Natural killer cell treated with Interleukin-12 subunit alpha and Interleukin-12 subunit beta and Interleukin-15 and Interleukin-18, amount 100 ng/mL, for 72 hours (primary cell): ENCODE measurements at regions not wholly inside any gene's neighbourhood (a gene's known extent, or its start where the extent isn't known, plus 50 kb on each side); places are given as distances from the start of the nearest gene placed in this dataset.
"Not testable (repeated sequence)": the region's sequence is repeated elsewhere in the genome, so short reads cannot be mapped to it uniquely, and the experiment has no call there.

Source experiments
- ATAC-seq, 2 donors: fragments of 150-1000 bp; cut with Tn5 transposase in 1 of 2; sonication (Bioruptor Pico), chemical (Tn5 transposase) in 1 of 2; 2 replicates each; pipeline ENCODE4 v1.10.0; 2021
- DNase-seq: peaks from one replicate; pipeline ENCODE4 v3.0.0; 2022; ENCODE audit warnings: low spot score
- H3K27ac Mint-ChIP-seq, 2 donors: 1 replicate in 1 of 2; 2 replicates in 1 of 2; pipeline ENCODE4 v1.8.0; 2022; ENCODE audit warnings: mixed read lengths in 2 of 2, mild to moderate bottlenecking in 1 of 2, moderate library complexity in 1 of 2
- H3K27me3 Mint-ChIP-seq, 2 donors: 1 replicate in 1 of 2; 2 replicates in 1 of 2; pipeline ENCODE4 v1.8.0; 2022; ENCODE audit warnings: mixed read lengths in 2 of 2
- H3K36me3 Mint-ChIP-seq: one replicate; pipeline ENCODE4 v1.8.0; 2022; ENCODE audit warnings: mixed read lengths
- H3K4me1 Mint-ChIP-seq, 2 donors: 1 replicate in 1 of 2; 2 replicates in 1 of 2; pipeline ENCODE4 v1.8.0; 2022; ENCODE audit warnings: low read depth in 2 of 2, mixed read lengths in 2 of 2, mild to moderate bottlenecking in 1 of 2
- H3K4me3 Mint-ChIP-seq: one replicate; pipeline ENCODE4 v1.8.0; 2022; ENCODE audit warnings: mixed read lengths
- H3K9me3 Mint-ChIP-seq: 2 replicates; pipeline ENCODE4 v1.8.0; 2022; ENCODE audit warnings: mixed read lengths

DNA sequence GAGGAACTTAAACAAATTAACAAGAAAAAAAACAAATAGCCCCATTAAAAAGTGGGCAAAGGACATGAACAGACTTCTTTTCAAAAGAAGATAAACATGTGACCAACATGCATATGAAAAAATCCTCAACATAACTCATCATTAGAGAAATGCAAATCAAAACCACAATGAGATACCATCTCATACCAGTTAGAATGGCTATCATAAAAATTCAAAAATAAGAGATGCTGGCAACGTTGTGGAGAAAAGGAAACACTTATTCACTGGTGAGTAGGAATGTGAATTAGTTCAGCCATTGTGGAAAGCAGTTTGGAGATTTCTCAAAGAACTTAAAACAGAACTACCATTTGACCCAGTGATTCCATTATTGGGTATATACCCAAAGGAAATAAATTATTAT, 189.1 kb upstream of the TMEM106B start:
- not testable (repeated sequence) for H3K27ac Mint-ChIP-seq, H3K4me1 Mint-ChIP-seq, H3K27me3 Mint-ChIP-seq, H3K4me3 Mint-ChIP-seq, ATAC-seq, H3K9me3 Mint-ChIP-seq, DNase-seq, H3K36me3 Mint-ChIP-seq

GRCh38 chr7:12025246-12025645, 185.8 kb upstream of the TMEM106B start:
- ATAC-seq = no peak
- no peak for DNase-seq
- Mint-ChIP-seq H3K27ac (no peak overlapping the region), H3K36me3 (no peaks in the 10 kb centered on the region), H3K4me3 (no peak overlapping the region), H3K9me3 (no peaks in the 10 kb centered on the region), H3K27me3 (no peaks in the 10 kb centered on the region), H3K4me1 (no peaks in the 10 kb centered on the region)

DNA sequence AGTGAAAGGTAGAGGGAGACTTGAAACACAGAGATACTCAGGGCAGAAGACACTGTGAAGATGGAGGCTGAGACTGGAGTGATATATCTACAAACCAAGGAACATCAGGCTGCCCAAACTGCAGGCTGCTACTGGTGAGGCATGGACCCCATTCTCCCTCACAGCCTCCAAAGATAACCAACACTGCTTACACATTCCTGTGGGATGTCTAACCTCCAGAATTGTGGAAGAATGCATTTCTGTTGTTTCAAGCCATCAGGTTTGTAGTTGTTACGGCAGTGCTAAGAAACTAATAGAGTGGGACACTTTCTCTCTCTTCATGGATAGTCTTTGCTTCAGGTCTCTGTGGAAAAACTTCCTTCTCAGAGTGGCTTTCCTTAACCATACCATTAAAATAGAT, 182.6 kb upstream of the TMEM106B start:
- Mint-ChIP-seq H3K9me3 (no peaks in the 10 kb centered on the region), H3K27me3 (no peaks in the 10 kb centered on the region), H3K36me3 (no peaks in the 10 kb centered on the region), H3K4me1 (no peaks in the 10 kb centered on the region), H3K27ac (no peak overlapping the region), H3K4me3 (no peak overlapping the region)
- DNase-seq (no peak), ATAC-seq (no peak)

DNA sequence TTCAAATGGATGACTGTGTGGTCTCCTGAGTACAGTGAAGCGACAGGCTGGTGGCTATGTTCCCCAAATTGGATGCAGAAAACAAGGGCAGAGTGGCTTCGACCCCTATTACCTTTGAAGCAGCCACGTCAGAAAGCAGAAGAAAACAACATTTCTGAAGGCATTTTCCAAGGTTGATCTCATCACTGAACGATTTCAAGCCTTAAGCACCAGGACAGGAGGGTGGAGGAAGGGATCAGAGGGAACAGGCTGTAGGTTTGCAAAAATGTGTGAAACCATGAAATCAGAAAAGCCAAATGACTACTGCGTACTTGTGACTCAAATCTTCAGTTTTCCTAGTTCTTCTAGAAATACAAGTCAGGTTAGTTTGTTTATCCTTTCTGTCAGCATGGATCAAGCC, 181.0 kb upstream of the TMEM106B start:
- Mint-ChIP-seq H3K27ac (no peak overlapping the region), H3K36me3 (no peaks in the 10 kb centered on the region), H3K4me1 (no peaks in the 10 kb centered on the region), H3K9me3 (peaks cover 3% of the 10 kb centered on the region), H3K27me3 (no peaks in the 10 kb centered on the region), H3K4me3 (no peak overlapping the region)
- ATAC-seq (no peak), DNase-seq (no peak)

- ATAC-seq = no peak
- Mint-ChIP-seq H3K27ac (no peak overlapping the region), H3K9me3 (peaks cover 3% of the 10 kb centered on the region)
Measured at GRCh38 chr7:12031186-12031585, 179.9 kb upstream of the TMEM106B start.

DNA sequence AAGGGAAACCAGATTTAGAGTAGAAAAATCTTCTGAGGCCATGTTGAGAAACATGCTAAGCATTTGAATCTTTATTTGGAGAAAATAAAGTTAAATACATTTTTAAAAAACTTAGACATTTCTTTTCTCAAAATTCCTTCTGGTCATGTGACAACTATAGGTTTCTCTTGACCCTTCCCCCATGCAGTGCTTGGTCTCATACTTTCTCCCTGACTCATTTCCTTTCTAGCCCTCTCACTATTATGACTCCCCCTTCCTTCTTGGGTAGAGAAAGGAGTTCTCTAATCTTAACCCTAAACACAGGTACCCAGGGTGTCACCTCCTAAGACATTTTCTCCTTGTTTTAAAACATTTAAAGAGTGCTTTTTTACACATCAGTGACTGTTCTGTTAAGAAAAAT, 179.5 kb upstream of the TMEM106B start:
- Mint-ChIP-seq H3K27me3 (no peaks in the 10 kb centered on the region), H3K4me1 (no peaks in the 10 kb centered on the region), H3K9me3 (peaks cover 3% of the 10 kb centered on the region), H3K36me3 (no peaks in the 10 kb centered on the region), H3K4me3 (no peak overlapping the region), H3K27ac (no peak overlapping the region)
- no peak for ATAC-seq
- DNase-seq = no peak

More at GRCh38 chr7:12031186-12031585, 179.9 kb upstream of the TMEM106B start:
- no peak overlapping the region for H3K4me3 Mint-ChIP-seq
- DNase-seq = no peak
- H3K4me1 Mint-ChIP-seq = no peaks in the 10 kb centered on the region
- H3K27me3 Mint-ChIP-seq = no peaks in the 10 kb centered on the region
- no peaks in the 10 kb centered on the region for H3K36me3 Mint-ChIP-seq

GRCh38 chr7:12032146-12032545, 178.9 kb upstream of the TMEM106B start:
- ATAC-seq = no peak
- no peaks in the 10 kb centered on the region for H3K27me3 Mint-ChIP-seq
- H3K4me1 Mint-ChIP-seq = no peaks in the 10 kb centered on the region
- peaks cover 3% of the 10 kb centered on the region for H3K9me3 Mint-ChIP-seq
- H3K36me3 Mint-ChIP-seq = no peaks in the 10 kb centered on the region
- no peak for DNase-seq
- H3K27ac Mint-ChIP-seq = no peak overlapping the region
- H3K4me3 Mint-ChIP-seq = no peak overlapping the region

GRCh38 chr7:12043457-12043856, 167.6 kb upstream of the TMEM106B start:
- H3K27me3 Mint-ChIP-seq, H3K27ac Mint-ChIP-seq, H3K4me3 Mint-ChIP-seq, H3K36me3 Mint-ChIP-seq, ATAC-seq, DNase-seq, H3K4me1 Mint-ChIP-seq, H3K9me3 Mint-ChIP-seq: not testable (repeated sequence)

DNA sequence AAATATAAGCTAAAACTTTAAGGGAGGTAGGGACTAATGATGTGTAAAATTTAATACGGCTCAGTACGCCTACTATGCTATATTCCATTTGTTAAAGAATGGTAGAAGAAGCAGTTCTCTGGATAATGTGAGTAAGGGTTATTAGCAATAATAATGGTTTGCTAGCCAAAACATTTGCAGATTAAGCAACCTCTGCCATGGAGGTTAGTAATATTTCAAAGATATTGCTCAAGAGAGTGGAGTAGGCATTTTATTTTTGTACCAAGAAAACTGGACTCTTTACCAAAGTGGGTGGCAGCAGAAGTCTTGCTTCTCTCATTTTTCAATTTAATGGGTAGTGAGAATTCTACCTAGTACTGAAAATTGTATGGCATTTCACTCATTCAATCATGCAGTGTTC, 158.9 kb upstream of the TMEM106B start:
- Mint-ChIP-seq H3K36me3 (no peaks in the 10 kb centered on the region), H3K27me3 (no peaks in the 10 kb centered on the region), H3K27ac (no peak overlapping the region), H3K4me1 (no peaks in the 10 kb centered on the region), H3K4me3 (no peak overlapping the region), H3K9me3 (no peaks in the 10 kb centered on the region)
- DNase-seq (no peak), ATAC-seq (no peak)

GRCh38 chr7:12053561-12053960, 157.5 kb upstream of the TMEM106B start:
- peaks cover 0 to 2% of the 10 kb centered on the region in 2 donors for H3K27me3 Mint-ChIP-seq
- no peak for ATAC-seq

DNA sequence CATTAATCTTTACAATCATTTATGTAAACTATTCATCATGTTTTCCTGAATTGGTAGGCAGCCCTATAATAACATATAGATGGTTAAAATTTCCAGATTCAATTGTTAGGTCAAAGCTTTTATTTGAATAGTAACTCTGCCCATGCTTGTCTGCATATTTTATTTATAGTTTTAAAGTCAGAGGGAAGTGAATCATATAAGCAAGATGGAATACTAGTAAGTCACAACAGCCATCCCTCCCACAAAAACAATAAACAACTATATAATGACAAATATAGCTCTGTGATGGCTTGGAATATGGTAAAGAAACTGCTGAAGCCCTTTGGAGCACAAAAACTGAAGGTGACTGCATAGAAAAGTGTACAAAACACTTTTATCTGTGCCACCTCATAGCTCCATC, 156.3 kb upstream of the TMEM106B start:
- Mint-ChIP-seq H3K27ac (no peak overlapping the region), H3K36me3 (peaks cover 6% of the 10 kb centered on the region), H3K4me3 (no peak overlapping the region), H3K9me3 (peaks cover 7% of the 10 kb centered on the region), H3K4me1 (no peaks in the 10 kb centered on the region), H3K27me3 (peaks cover 0 to 2% of the 10 kb centered on the region in 2 donors)
- DNase-seq (no peak), ATAC-seq (no peak)

More at GRCh38 chr7:12053561-12053960, 157.5 kb upstream of the TMEM106B start:
- H3K9me3 Mint-ChIP-seq = peaks cover 7% of the 10 kb centered on the region
- H3K36me3 Mint-ChIP-seq = peaks cover 6% of the 10 kb centered on the region
- no peak overlapping the region for H3K27ac Mint-ChIP-seq
- H3K4me3 Mint-ChIP-seq = no peak overlapping the region
- DNase-seq = no peak
- H3K4me1 Mint-ChIP-seq = no peaks in the 10 kb centered on the region

DNA sequence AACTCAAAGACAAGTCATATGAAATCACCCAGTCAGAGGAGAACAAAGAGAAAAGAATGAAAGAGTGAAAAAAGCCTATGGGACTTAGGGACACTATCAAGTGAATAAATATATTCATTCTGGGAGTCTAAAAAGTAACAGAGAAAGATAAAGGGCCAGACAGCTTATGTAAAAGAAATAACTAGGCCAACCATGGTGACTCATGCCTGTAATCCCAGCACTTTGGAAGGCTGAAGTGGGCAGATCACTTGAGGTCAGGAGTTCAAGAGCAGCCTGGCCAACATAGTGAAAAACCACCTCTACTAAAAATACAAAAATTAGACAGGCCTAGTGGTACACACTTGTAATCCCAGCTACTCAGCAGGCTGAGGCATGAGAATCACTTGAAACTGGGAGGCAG, 154.7 kb upstream of the TMEM106B start:
- H3K27me3 Mint-ChIP-seq = peaks cover 0 to 2% of the 10 kb centered on the region in 2 donors
- ATAC-seq (no peak), DNase-seq (no peak)
- H3K27ac Mint-ChIP-seq = no peak overlapping the region
- peaks cover 6% of the 10 kb centered on the region for H3K36me3 Mint-ChIP-seq
- peaks cover 7% of the 10 kb centered on the region for H3K9me3 Mint-ChIP-seq
- H3K4me3 Mint-ChIP-seq = no peak overlapping the region
- H3K4me1 Mint-ChIP-seq = no peaks in the 10 kb centered on the region

DNA sequence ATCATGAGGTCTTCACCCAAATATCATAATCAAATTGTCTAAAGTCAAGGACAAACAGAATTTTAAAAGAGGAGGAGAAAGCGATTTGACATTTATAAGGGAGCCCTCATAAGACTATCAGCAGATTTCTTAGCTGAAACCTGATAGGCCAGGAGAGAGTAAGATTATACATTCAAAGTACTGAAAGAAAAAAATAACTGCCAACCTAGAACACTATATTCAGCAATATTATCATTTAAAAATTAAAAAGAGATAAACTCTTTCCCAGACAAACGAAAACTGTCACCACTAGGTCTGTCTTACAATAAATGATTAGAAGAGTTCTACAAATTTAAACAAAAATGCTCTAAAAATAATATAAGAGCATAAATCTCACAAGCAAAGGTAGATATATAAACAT, 154.1 kb upstream of the TMEM106B start:
- Mint-ChIP-seq H3K27ac (no peak overlapping the region), H3K4me1 (no peaks in the 10 kb centered on the region), H3K36me3 (peaks cover 6% of the 10 kb centered on the region), H3K27me3 (peaks cover 0 to 3% of the 10 kb centered on the region in 2 donors), H3K4me3 (no peak overlapping the region), H3K9me3 (peaks cover 7% of the 10 kb centered on the region)
- DNase-seq (no peak), ATAC-seq (no peak)

- Mint-ChIP-seq H3K4me1 (no peaks in the 10 kb centered on the region), H3K9me3 (peaks cover 7% of the 10 kb centered on the region), H3K4me3 (no peak overlapping the region), H3K27ac (no peak overlapping the region), H3K36me3 (peaks cover 6% of the 10 kb centered on the region), H3K27me3 (peaks cover 0 to 5% of the 10 kb centered on the region in 2 donors)
- DNase-seq (no peak), ATAC-seq (no peak)
Measured at GRCh38 chr7:12062062-12062461, 149.0 kb upstream of the TMEM106B start.

DNA sequence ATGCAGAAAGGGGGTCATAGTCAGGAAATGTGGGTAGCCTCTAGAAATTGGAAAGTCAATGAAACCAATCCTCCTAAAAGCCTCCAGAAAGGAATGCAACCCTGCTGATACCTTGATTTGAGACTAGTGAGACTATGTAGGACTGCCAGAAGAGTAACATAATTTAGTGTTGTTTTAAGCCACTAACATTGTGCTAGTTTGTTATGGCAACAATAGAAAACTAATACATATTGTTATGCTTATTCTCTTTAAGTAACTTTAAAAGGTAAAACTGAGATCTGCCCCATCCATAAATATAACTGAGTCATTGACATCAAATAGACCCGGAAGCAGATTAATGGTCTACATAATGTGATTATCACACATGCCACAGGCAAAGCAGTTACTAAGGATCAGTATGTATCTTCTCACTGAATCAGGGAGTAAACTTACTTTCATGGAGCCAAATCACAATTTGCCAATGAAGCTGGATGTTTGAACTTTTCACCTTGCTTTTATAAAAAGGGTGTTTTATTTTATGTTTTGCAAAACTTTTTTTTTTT, 146.4 kb upstream of the TMEM106B start:
- Mint-ChIP-seq H3K4me1 (no peaks in the 10 kb centered on the region), H3K9me3 (no peaks in the 10 kb centered on the region), H3K27ac (no peak overlapping the region), H3K27me3 (peaks cover 0 to 3% of the 10 kb centered on the region in 2 donors), H3K36me3 (no peaks in the 10 kb centered on the region), H3K4me3 (no peak overlapping the region)
- DNase-seq (no peak), ATAC-seq (no peak)
